ENCODE measurements at regions not wholly inside any gene's neighbourhood (a gene's known extent, or its start where the extent isn't known, plus 50 kb on each side); places are given as distances from the start of the nearest gene placed in this dataset.
A peak's percentile ranks its signal among the peaks of the same experiment; 100 is the strongest.

GRCh38 chr15:37695719-37696118, 238.7 kb upstream of the TMCO5A start:
- DNase-seq (ENCODE audit: low read depth) = no peak

GRCh38 chr15:37698679-37699078, 235.8 kb upstream of the TMCO5A start:
- no peak for DNase-seq (ENCODE audit: low read depth)

DNA sequence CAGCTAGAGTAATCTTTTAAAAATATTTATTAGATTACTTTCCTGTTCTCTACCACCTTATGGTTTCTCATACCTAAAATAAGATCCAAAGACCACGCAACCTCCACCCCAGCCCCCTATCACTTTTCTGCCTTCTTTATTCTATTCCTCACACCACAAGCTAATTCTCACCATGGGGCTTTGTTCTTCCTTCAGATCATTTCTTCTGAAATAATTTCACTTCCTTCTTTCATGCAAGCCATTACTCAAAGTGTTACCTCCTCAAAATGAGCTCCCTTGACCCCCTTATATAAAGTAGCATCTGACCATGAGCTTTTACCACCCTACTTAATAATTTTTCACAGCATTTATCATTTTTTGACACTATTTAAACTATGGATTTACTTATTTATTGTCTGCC, 233.2 kb upstream of the TMCO5A start:
- no peak for DNase-seq (ENCODE audit: low read depth)

- DNase-seq (ENCODE audit: low read depth) = no peak
These were observed 224.8 kb upstream of the TMCO5A start for GRCh38 chr15:37709669-37710068.

- DNase-seq (ENCODE audit: low read depth) = no peak
These were observed 219.3 kb upstream of the TMCO5A start for GRCh38 chr15:37715101-37715500.

GRCh38 chr15:37720267-37720666, 214.2 kb upstream of the TMCO5A start:
- DNase-seq (ENCODE audit: low read depth) = no peak

DNA sequence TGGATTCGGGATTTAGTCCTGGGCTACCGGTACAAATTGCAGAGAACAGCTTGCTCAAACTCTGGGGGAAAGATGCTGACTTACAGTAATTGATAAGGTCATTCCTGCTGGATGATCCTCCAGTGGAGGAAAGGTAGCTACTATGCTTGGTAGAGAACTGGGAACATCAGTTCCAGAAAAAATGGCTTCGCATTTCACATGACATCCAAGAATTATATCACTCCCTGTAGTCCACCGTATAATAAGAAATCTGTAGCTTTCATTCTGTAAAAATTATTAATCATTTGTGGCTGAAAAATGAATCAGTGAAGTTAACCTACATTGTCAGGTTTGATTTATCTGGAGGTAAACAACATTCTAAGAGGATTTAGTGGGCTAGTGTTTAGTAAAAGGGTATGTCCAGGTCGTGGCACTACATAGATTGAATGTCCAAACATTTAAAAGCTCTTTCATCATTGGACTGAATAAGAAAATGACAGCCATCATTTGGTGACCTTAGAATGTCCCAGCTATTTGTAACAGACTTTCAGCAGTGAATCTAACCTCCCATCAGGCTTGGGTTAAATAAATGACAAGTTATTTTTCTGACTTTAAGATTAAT, 203.2 kb upstream of the TMCO5A start:
- no peak for DNase-seq (ENCODE audit: low read depth)

DNA sequence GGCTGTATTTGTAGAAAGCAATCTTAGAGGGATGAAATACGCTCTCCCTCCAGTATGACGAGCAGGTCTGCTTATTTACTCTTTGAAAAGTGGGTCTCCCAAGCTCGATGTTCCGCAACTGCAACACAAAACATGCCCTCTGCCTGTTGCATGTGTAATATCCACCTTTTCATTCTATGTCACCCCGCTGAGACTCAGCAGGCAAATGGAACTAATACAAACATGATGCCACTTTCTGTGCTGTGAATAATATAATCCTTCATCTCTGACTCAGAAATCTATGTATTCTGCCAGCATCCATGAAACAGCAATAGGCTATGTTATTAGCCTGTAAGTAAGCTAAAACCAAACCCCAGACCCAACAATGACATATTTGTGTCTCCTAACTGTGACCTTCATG, 200.8 kb upstream of the TMCO5A start:
- DNase-seq (ENCODE audit: low read depth) = no peak

GRCh38 chr15:37740623-37741141, 193.8 kb upstream of the TMCO5A start:
- no peak for DNase-seq (ENCODE audit: low read depth)

DNA sequence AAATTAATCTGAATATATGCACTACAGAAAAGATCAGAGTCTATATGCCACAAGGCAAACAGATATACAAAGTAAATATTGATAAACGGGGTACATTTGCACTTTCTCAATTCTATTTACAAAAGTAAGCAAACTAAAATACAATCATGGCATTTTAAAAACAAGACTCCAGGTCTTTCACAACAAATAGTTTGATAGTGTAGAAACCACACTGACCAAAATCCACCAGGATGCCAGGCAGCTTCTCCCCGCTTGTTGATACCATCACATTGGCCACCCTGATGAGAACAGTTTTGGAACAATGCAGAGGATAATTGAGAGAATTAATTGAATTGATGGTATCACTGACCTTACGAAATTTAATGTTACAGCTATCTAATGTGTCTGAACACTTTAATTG, 190.6 kb upstream of the TMCO5A start:
- no peak for DNase-seq (ENCODE audit: low read depth)

DNA sequence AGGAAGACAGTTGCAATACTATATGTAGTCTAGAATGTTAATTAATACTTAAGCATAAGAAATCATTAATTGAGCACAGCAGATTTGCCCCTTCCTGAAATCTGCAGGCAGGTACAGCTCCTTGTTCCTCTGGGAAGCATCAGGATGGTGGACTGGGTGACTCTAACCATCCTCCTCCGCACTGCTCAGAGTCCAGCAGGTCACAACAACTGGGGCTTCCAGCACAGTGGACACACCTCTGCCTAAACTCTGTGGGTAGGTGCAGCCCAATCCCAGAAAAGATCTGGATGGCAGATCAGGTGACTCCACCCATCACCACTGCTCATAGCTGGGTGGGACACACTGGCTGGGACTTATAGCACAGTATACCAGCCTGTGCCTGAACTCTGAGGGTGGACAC, 189.9 kb upstream of the TMCO5A start:
- DNase-seq (ENCODE audit: low read depth) = no peak

DNA sequence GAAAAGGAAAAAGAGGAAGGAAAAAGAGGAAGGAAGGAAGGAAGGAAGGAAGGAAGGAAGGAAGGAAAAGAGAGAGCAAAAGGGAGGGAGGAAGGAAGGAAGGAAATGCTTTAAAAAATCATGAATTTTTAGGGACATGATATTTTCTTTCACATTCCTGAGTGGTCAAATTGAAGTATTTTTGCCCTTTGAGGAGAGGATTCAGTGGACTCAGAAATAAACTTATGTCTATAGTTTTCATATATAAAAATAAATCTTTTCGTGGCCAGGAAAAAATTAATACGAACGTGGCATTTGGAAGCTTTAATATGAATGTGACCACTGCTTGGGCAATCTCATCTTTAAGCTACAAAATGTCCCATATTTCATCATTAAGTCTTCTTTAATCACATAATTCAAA, 183.0 kb upstream of the TMCO5A start:
- DNase-seq (ENCODE audit: low read depth) = no peak

DNA sequence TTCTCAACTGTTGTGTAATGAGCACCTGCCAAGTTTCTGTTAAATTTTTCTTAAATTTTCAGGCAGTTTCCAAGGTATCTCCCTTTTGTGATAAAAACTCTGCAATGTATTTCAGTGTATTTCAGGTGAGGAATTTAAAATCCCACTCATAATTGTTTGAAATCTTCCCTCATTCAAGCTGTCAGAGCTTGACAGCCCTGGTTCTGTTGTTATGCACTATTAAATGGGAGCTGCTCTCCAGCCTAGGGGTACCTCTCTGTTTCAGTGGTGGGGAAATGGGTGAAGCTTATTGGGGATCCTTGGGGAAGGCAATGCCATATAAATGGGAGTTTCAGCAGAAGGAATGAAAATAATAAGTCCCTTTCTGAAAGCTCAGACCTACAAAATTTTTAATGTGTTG, 178.0 kb upstream of the TMCO5A start:
- DNase-seq (ENCODE audit: low read depth) = no peak

- DNase-seq (ENCODE audit: low read depth) = no peak
These were observed 176.0 kb upstream of the TMCO5A start for GRCh38 chr15:37758412-37758811.

GRCh38 chr15:37764733-37765191, 169.7 kb upstream of the TMCO5A start:
- DNase-seq (ENCODE audit: low read depth) = peak; percentile 10

DNA sequence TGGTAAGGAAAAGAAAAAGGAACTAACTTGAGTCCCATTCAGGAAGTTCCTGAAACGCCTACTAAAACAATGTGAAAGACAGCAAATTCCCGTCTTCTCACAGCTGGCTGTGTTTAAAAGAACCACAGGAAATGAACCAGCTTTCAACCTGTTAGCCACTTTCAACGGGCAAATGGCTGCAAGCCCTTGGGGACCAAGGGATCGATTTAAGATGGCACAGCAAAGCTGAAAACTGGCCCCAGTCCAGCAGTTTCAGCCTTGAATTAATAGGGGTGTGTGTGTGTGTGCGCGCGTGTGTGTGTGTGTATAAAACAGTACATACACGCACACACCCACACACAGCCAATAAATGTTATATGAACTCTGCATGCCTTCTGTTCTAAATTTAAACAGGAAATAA, 168.7 kb upstream of the TMCO5A start:
- DNase-seq (ENCODE audit: low read depth) = no peak

- no peak for DNase-seq (ENCODE audit: low read depth)
These were observed 166.5 kb upstream of the TMCO5A start for GRCh38 chr15:37767841-37768455.

- no peak for DNase-seq (ENCODE audit: low read depth)
These were observed 163.0 kb upstream of the TMCO5A start for GRCh38 chr15:37771465-37771864.

DNA sequence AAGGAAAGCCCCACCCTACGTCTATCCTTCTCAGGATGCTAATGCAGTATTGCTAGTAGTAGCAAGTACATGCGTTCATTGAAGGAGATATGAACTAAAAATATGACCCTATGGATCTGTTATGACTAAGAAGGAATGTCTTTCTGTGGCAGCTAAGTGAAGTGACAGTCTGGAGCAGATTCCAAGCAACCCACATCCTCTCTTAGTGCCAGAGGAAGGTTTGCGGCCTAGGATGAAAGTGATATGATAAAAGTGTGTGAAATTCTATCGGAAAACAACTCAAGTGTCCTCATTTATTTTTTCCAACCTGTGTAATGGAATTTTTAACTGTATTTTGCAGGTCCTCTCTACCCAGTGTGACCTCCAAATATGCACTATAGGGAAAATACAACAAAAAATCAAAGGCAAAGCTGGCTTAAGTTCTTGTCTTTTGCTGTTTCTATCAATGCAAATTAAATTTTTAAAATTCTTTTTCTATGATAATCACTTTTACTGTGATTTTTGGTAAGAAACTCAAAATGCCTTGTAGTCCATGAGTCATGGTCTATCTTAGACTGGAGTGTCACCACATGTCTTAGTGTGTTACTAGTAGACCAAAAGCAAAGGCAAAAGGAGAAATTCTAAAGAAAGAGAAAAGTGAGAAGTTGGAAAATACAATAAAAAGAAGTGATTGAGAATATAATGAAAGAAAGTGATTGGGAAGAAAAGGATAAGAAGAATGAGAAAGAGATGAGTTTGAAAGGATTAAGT, 161.2 kb upstream of the TMCO5A start:
- DNase-seq (ENCODE audit: low read depth) = no peak

DNA sequence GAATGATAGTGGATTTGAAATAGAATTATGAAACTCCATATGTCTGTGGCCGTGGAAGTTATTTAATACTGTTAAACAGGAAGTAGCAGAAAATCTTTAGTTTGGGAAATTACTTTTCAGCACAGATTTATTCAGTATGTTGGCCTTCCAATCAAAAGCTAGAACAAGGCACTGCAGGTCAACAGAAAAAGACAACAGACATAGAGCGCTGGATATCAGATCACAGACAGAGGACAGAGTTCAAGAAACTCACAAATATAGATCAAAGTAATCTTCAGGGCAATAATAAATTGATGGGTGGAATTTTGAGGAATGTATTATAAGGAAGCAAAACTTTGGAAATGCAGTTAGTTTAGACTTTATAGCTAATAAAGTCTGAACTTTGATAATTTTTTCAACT, 159.5 kb upstream of the TMCO5A start:
- no peak for DNase-seq (ENCODE audit: low read depth)

DNA sequence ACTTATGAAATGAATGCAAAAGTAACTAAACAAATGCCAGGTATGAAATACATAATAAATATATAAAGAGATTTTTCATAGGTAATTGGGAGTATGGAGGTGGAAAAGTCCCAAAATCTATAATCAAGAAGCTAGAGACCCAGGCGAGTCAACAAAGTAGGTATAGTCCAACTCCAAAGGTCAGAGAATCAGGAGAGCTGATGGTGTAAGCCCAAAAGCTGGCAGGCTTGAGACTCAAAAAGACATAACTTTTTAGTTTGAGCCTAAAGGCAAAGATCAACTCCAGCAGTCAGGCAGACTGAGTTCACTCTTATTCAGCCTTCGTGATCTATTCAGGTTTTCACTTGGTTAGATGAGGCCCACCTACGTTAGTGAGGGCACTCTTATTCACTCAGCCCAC, 157.4 kb upstream of the TMCO5A start:
- DNase-seq (ENCODE audit: low read depth) = no peak

DNA sequence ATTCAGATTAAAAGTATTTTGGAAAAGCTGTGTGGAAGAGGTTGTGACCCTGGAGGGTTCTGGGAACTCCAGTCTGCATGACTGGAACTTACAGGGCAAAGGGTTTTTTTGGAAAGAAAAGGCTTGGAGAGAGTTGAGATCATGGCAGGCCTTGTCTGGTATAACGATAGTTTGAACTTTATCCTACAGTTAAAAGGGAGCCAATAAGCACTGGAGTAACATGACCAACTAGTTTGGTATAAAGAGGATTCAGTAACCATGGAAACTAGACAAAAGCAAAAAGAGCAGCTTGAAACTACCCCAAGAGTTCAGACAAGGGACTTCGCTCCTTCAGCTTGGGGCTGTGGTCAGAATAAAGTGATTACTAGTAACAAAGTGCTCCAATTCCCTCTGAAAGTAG, 151.2 kb upstream of the TMCO5A start:
- DNase-seq (ENCODE audit: low read depth) = no peak

GRCh38 chr15:37788330-37788729, 146.1 kb upstream of the TMCO5A start:
- DNase-seq (ENCODE audit: low read depth) = no peak

Data from activated T-cell treated with anti-CD3 and anti-CD28 coated beads for 48 hours (primary cell).